K562 (cell line): ENCODE measurements at regions not wholly inside any gene's neighbourhood (a gene's known extent, or its start where the extent isn't known, plus 50 kb on each side); places are given as distances from the start of the nearest gene placed in this dataset.

Experiments
- ATAC-seq: fragments of 200-7000 bp; cut with Tn5 transposase; 3 replicates; pipeline ENCODE4 v1.9.1; 2020; ENCODE audit warnings: moderate library complexity
- BruUV-seq: library from RNA; stranded (reverse); fragments of 400-500 nt; replicated peaks from 2 replicates; lab custom pipeline; 2021; lab: Mats Ljungman, UMichigan
- CTCF ChIA-PET: fragments of 300-600 bp; formaldehyde crosslinking; extraction: SDS; loops from one replicate; lab custom pipeline; 2021; ENCODE audit warnings: low intra/inter-chr PET ratio; lab: Yijun Ruan, JAX
- POLR2A ChIA-PET: fragments of 300-600, 350-650 bp; sonication (Branson Sonifier 250); formaldehyde crosslinking; extraction: SDS; loops from one replicate; lab custom pipeline; 2021; ENCODE audit warnings: antibody characterized with exemption, inconsistent platforms; lab: Yijun Ruan, JAX
- DNase-seq, 4 experiments: peaks; one replicate each; pipeline versions ENCODE4 v3.0.0 to v3.0.0-alpha.2; 2011 to 2018; ENCODE audit warnings: low spot score in 3 of 4, mixed read lengths in 3 of 4; ENCODE audit errors: extremely low read depth in 1 of 4
- FAIRE-seq: peaks from 2 replicates; lab custom pipeline; 2011; peaks lifted over from hg19 to GRCh38; lab: Jason Lieb, UNC
- H2AFZ ChIP-seq: 2 replicates; pipeline ENCODE4 v1.6.0; 2011; ENCODE audit warnings: low read depth, low read length, control low read depth, inconsistent platforms
- H3K27ac ChIP-seq: fragments of 200-600 bp; 3 replicates; pipeline ENCODE4 v1.8.0; 2011; ENCODE audit warnings: low read depth, mild to moderate bottlenecking, control low read depth, inconsistent platforms, low read length, moderate library complexity, mixed read lengths; ENCODE audit errors: extremely low read depth
- H3K27me3 ChIP-seq, 2 experiments: fragments of 300-600 bp in 1 of 2; 2 replicates in 1 of 2; 3 replicates in 1 of 2; pipeline versions ENCODE4 v1.6.0 to v1.8.0; 2011; ENCODE audit warnings: inconsistent platforms in 2 of 2, low read length in 2 of 2, mild to moderate bottlenecking in 1 of 2, mixed read lengths in 1 of 2, moderate library complexity in 1 of 2; ENCODE audit not compliant: control insufficient read depth in 2 of 2, insufficient read depth in 2 of 2
- H3K36me3 ChIP-seq: fragments of 300-600 bp; 3 replicates; pipeline ENCODE4 v1.8.0; 2011; ENCODE audit warnings: mild to moderate bottlenecking, low read length, inconsistent platforms; ENCODE audit not compliant: control insufficient read depth, insufficient read depth
- H3K4me1 ChIP-seq, 2 experiments: fragments of 200-600 bp in 1 of 2; replicated peaks in 1 of 2; 2 replicates in 1 of 2; 3 replicates in 1 of 2; pipeline versions ENCODE4 v1.5.1 to v1.8.0; 2011; ENCODE audit warnings: inconsistent platforms in 2 of 2, low read length in 2 of 2, mild to moderate bottlenecking in 1 of 2, mixed read lengths in 1 of 2, moderate library complexity in 1 of 2; ENCODE audit not compliant: control insufficient read depth in 2 of 2, insufficient read depth in 2 of 2
- H3K4me2 ChIP-seq: 2 replicates; pipeline ENCODE4 v1.6.1; 2011; ENCODE audit warnings: low read length, control low read depth, inconsistent platforms, mixed read lengths; ENCODE audit not compliant: insufficient read depth
- H3K4me3 ChIP-seq: fragments of 200-600 bp; sonication (generic), shearing (Covaris generic); 2 replicates; pipeline ENCODE4 v1.5.1; 2016; ENCODE audit warnings: control low read depth, inconsistent platforms
- H3K79me2 ChIP-seq: fragments of 200-600 bp; 3 replicates; pipeline ENCODE4 v1.8.0; 2011; ENCODE audit warnings: low read length, inconsistent platforms; ENCODE audit not compliant: control insufficient read depth, insufficient read depth
- H3K9ac ChIP-seq, 2 experiments: 2 replicates each; pipeline versions ENCODE4 v1.6.0 to v1.6.1; 2011; ENCODE audit warnings: low read depth in 2 of 2, low read length in 2 of 2, control low read depth in 1 of 2, inconsistent platforms in 1 of 2, mild to moderate bottlenecking in 1 of 2, mixed read lengths in 1 of 2; ENCODE audit not compliant: insufficient read depth in 1 of 2
- H3K9me1 ChIP-seq: one replicate; pipeline ENCODE4 v1.6.0; 2011; ENCODE audit warnings: inconsistent platforms, mild to moderate bottlenecking, low read length, moderate library complexity; ENCODE audit not compliant: control insufficient read depth, insufficient read depth
- H3K9me3 ChIP-seq: replicated peaks from 2 replicates; pipeline ENCODE4 v1.5.1; 2011; ENCODE audit warnings: low read depth, low read length, inconsistent platforms; ENCODE audit not compliant: control insufficient read depth, insufficient read depth
- H4K20me1 ChIP-seq: replicated peaks from 2 replicates; pipeline ENCODE4 v1.6.1; 2011; ENCODE audit warnings: low read length, inconsistent platforms, mixed read lengths; ENCODE audit not compliant: control insufficient read depth, insufficient read depth
- C11orf30 ChIP-seq: fragments of 450-650 bp; IDR thresholded peaks from 2 replicates; pipeline ENCODE4 v1.6.1; 2016; ENCODE audit warnings: low read depth, mild to moderate bottlenecking
- FOXJ2 ChIP-seq: fragments of 200-800 bp; sonication (Bioruptor generic); IDR thresholded peaks from 2 replicates; pipeline ENCODE4 v1.6.1; 2016; ENCODE audit warnings: missing genetic modification characterization, missing compliant biosample characterization
- GATAD2A ChIP-seq: fragments of 450-650 bp; IDR thresholded peaks from 2 replicates; pipeline ENCODE4 v1.6.1; 2017
- HDAC3 ChIP-seq: fragments of 450-650 bp; IDR thresholded peaks from 2 replicates; pipeline ENCODE4 v1.6.1; 2018; ENCODE audit warnings: borderline replicate concordance, mild to moderate bottlenecking, moderate library complexity; ENCODE audit not compliant: partially characterized antibody
- HMGN3 ChIP-seq: IDR thresholded peaks from 2 replicates; pipeline ENCODE4 v1.6.1; 2011; ENCODE audit warnings: borderline replicate concordance, low read depth, mild to moderate bottlenecking, mixed read lengths, low read length; ENCODE audit not compliant: insufficient read length; ENCODE audit errors: extremely low read depth
- MECOM ChIP-seq: fragments of 250-450 bp; sonication (Bioruptor Pico); IDR thresholded peaks from 2 replicates; pipeline ENCODE4 v1.8.0; 2022; ENCODE audit warnings: inconsistent platforms
- NR4A1 ChIP-seq, 2 experiments: fragments of 250-450 bp in 1 of 2; fragments of 450-650 bp in 1 of 2; sonication (Bioruptor Pico) in 1 of 2; IDR thresholded peaks; 2 replicates each; pipeline versions ENCODE4 v1.4.0 to v1.6.1; 2016 to 2020; ENCODE audit warnings: mild to moderate bottlenecking in 2 of 2, missing compliant biosample characterization in 1 of 2, missing genetic modification characterization in 1 of 2, moderate library complexity in 1 of 2
- POLR3A ChIP-seq: IDR thresholded peaks from 2 replicates; pipeline ENCODE4 v1.6.1; 2011; ENCODE audit warnings: borderline replicate concordance, mild to moderate bottlenecking, moderate library complexity; ENCODE audit not compliant: insufficient read length, insufficient read depth; ENCODE audit errors: extremely low read depth
- TAF15 ChIP-seq: fragments of 200-400 bp; formaldehyde crosslinking; IDR thresholded peaks from 2 replicates; pipeline ENCODE4 v1.6.1; 2017; ENCODE audit warnings: mild to moderate bottlenecking, low read depth, low read length, moderate library complexity
- TRIM28 ChIP-seq: fragments of 450-650 bp; IDR thresholded peaks from 2 replicates; pipeline ENCODE4 v1.6.1; 2017
- ZKSCAN8 ChIP-seq: fragments of 200-800 bp; sonication (Bioruptor generic); IDR thresholded peaks from 2 replicates; pipeline ENCODE4 v1.6.1; 2016; ENCODE audit warnings: missing genetic modification characterization, missing compliant biosample characterization
- in situ Hi-C: fragments of 300-500 bp; cut with MboI; formaldehyde crosslinking; loops from 4 replicates; pipeline ENCODE4 v1.15.0; 2018; ENCODE audit warnings: inconsistent platforms, mixed read lengths
- intact Hi-C: fragments of 100-400 bp; cut with micrococcal nuclease; formaldehyde crosslinking; loops from 2 replicates; pipeline ENCODE4 v1.14.2; 2022
- TF ChIP-seq, protein P1 (sequence below): fragments of 200-600 bp; sonication (generic); IDR thresholded peaks from one replicate; pipeline ENCODE4 v1.6.1; 2012; ENCODE audit warnings: mild to moderate bottlenecking, low read depth, low read length, inconsistent platforms

DNA sequence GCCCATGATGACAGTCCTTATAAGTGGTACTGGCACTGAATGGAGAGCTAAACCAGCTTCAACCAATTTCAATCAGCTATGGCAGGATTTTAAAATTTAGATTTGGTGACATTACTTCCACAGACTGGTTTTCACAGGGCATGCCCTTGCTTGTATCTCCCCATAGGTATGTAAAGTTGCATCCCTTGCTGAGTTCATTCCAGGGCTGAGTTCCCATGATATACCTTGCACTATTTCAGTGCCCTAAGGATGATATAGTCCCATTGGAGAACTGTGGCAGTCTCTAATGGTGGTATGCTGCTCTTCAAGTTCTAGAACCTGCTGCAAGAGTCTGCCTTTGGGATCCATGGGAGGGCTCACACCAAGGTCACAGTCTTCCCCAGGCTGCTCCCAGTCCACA, 232.7 kb upstream of the MOCS1 start:
- no peaks in the 10 kb centered on the region for H3K36me3 ChIP-seq
- intact Hi-C loops (loop anchor here (10.0 kb wide), 1 partner anchor 172 kb away; no protein-coding TSS in a partner anchor), in situ Hi-C loops (no loop called here)
- CTCF ChIA-PET = no interaction called here
- no peaks in the 10 kb centered on the region for H4K20me1 ChIP-seq
- FAIRE-seq (no peak), DNase-seq (no peak), ATAC-seq (no peak)
- no peaks in the 10 kb centered on the region for H3K79me2 ChIP-seq
- H3K27me3 ChIP-seq = no peaks in the 10 kb centered on the region
- H3K4me1 ChIP-seq = peaks cover 0 to 13% of the 10 kb centered on the region in 2 experiments; a peak in 4 of 5 replicates
- POLR2A ChIA-PET = interaction anchor here (0.6 to 0.7 kb wide), 2 partner anchors 263 to 677 kb away, joined by 3 read pairs; no protein-coding TSS in a partner anchor
- no peaks in the 10 kb centered on the region for H3K9me1 ChIP-seq
- no peak overlapping the region for H3K27ac ChIP-seq
- H2AFZ ChIP-seq = no peak overlapping the region
- H3K4me3 ChIP-seq = no peak overlapping the region
- no peak overlapping the region for H3K9ac ChIP-seq
- no peak overlapping the region for H3K4me2 ChIP-seq
- no TSS peak for BruUV-seq
- no peaks in the 10 kb centered on the region for H3K9me3 ChIP-seq
- no peak for TF ChIP-seq GATAD2A
- TF ChIP-seq HDAC3 = no peak
- no peak for TF ChIP-seq C11orf30
- no peak for TF ChIP-seq MECOM
- no peak for TF ChIP-seq TRIM28
- no peak for TF ChIP-seq HMGN3
- no peak for TF ChIP-seq POLR3A
- TF ChIP-seq TAF15 = no peak
- TF ChIP-seq NR4A1 (CRISPR knock-in tag; IDR thresholded peaks at IDR 0.05) = no peak
- TF ChIP-seq NR4A1 (tag; IDR thresholded peaks at IDR 0.05) = no peak
- TF ChIP-seq FOXJ2 (tag) = no peak
- TF ChIP-seq, protein P1, sequence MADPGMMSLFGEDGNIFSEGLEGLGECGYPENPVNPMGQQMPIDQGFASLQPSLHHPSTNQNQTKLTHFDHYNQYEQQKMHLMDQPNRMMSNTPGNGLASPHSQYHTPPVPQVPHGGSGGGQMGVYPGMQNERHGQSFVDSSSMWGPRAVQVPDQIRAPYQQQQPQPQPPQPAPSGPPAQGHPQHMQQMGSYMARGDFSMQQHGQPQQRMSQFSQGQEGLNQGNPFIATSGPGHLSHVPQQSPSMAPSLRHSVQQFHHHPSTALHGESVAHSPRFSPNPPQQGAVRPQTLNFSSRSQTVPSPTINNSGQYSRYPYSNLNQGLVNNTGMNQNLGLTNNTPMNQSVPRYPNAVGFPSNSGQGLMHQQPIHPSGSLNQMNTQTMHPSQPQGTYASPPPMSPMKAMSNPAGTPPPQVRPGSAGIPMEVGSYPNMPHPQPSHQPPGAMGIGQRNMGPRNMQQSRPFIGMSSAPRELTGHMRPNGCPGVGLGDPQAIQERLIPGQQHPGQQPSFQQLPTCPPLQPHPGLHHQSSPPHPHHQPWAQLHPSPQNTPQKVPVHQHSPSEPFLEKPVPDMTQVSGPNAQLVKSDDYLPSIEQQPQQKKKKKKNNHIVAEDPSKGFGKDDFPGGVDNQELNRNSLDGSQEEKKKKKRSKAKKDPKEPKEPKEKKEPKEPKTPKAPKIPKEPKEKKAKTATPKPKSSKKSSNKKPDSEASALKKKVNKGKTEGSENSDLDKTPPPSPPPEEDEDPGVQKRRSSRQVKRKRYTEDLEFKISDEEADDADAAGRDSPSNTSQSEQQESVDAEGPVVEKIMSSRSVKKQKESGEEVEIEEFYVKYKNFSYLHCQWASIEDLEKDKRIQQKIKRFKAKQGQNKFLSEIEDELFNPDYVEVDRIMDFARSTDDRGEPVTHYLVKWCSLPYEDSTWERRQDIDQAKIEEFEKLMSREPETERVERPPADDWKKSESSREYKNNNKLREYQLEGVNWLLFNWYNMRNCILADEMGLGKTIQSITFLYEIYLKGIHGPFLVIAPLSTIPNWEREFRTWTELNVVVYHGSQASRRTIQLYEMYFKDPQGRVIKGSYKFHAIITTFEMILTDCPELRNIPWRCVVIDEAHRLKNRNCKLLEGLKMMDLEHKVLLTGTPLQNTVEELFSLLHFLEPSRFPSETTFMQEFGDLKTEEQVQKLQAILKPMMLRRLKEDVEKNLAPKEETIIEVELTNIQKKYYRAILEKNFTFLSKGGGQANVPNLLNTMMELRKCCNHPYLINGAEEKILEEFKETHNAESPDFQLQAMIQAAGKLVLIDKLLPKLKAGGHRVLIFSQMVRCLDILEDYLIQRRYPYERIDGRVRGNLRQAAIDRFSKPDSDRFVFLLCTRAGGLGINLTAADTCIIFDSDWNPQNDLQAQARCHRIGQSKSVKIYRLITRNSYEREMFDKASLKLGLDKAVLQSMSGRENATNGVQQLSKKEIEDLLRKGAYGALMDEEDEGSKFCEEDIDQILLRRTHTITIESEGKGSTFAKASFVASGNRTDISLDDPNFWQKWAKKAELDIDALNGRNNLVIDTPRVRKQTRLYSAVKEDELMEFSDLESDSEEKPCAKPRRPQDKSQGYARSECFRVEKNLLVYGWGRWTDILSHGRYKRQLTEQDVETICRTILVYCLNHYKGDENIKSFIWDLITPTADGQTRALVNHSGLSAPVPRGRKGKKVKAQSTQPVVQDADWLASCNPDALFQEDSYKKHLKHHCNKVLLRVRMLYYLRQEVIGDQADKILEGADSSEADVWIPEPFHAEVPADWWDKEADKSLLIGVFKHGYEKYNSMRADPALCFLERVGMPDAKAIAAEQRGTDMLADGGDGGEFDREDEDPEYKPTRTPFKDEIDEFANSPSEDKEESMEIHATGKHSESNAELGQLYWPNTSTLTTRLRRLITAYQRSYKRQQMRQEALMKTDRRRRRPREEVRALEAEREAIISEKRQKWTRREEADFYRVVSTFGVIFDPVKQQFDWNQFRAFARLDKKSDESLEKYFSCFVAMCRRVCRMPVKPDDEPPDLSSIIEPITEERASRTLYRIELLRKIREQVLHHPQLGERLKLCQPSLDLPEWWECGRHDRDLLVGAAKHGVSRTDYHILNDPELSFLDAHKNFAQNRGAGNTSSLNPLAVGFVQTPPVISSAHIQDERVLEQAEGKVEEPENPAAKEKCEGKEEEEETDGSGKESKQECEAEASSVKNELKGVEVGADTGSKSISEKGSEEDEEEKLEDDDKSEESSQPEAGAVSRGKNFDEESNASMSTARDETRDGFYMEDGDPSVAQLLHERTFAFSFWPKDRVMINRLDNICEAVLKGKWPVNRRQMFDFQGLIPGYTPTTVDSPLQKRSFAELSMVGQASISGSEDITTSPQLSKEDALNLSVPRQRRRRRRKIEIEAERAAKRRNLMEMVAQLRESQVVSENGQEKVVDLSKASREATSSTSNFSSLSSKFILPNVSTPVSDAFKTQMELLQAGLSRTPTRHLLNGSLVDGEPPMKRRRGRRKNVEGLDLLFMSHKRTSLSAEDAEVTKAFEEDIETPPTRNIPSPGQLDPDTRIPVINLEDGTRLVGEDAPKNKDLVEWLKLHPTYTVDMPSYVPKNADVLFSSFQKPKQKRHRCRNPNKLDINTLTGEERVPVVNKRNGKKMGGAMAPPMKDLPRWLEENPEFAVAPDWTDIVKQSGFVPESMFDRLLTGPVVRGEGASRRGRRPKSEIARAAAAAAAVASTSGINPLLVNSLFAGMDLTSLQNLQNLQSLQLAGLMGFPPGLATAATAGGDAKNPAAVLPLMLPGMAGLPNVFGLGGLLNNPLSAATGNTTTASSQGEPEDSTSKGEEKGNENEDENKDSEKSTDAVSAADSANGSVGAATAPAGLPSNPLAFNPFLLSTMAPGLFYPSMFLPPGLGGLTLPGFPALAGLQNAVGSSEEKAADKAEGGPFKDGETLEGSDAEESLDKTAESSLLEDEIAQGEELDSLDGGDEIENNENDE = no peak
- TF ChIP-seq ZKSCAN8 = no peak
